PC-9 (cell line): ENCODE measurements at regions not wholly inside any gene's neighbourhood (a gene's known extent, or its start where the extent isn't known, plus 50 kb on each side); places are given as distances from the start of the nearest gene placed in this dataset.

ENCODE experiments used
- EZH2 ChIP-seq: fragments of 200-600 bp; sonication (generic); IDR thresholded peaks from 2 replicates; pipeline ENCODE4 v1.8.0; 2017; ENCODE audit warnings: antibody characterized with exemption, low read depth
- TF ChIP-seq, protein P1 (sequence below): fragments of 200-600 bp; sonication (generic); conservative IDR thresholded peaks from 2 replicates; pipeline ENCODE4 v1.6.1; 2017; ENCODE audit warnings: mixed run types, antibody characterized with exemption, mild to moderate bottlenecking, moderate library complexity

DNA sequence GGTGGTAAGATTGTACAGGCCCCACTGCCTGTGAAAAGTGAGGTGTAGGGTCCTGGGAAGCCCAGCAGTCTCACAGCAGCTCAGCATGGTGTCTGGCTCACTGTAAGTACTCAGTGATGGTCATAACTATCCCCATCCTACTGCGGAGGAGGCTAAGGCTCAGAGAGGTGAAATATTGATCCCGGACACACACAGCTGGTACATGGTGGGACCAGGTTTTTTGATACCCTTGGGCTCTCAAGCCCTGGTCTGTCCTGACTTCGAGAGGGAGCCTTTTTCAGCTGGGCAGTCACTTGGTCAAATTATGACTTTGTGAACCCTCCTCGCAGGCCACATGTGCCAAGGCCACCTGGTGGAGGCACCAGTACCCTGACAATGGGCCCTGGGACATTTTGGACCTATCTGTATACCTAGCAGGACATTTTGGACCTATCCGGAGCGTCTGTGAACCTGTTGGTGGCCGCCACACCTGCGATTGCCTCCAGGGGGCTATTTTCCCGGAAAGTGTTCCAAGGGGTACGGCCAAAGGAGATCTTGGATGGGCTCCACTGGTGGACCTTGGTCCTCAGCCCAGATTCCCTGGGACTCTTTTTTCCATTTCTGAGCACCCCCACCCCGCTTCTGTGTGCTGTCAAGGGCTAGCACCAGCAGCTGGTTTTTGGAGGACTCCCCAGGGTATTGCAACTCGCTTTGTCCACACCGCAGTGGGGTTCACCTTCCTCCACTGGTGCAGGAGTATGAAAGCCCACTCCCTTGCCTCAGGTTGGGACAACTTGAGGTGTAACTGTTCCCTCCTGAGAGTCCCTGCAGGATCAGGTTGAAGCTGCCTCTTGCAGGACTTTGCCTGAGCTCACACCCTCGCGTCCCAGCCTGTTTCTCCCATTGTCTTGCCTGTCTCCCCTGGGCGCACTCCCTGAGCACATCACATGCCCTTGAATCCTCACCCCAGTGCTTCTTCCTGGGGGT is 83.6 kb upstream of the NKD1 start:
- TF ChIP-seq, protein P1, sequence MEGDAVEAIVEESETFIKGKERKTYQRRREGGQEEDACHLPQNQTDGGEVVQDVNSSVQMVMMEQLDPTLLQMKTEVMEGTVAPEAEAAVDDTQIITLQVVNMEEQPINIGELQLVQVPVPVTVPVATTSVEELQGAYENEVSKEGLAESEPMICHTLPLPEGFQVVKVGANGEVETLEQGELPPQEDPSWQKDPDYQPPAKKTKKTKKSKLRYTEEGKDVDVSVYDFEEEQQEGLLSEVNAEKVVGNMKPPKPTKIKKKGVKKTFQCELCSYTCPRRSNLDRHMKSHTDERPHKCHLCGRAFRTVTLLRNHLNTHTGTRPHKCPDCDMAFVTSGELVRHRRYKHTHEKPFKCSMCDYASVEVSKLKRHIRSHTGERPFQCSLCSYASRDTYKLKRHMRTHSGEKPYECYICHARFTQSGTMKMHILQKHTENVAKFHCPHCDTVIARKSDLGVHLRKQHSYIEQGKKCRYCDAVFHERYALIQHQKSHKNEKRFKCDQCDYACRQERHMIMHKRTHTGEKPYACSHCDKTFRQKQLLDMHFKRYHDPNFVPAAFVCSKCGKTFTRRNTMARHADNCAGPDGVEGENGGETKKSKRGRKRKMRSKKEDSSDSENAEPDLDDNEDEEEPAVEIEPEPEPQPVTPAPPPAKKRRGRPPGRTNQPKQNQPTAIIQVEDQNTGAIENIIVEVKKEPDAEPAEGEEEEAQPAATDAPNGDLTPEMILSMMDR, result peak; percentile 37; the same call in 1 of the 2 replicates
- TF ChIP-seq EZH2, result no peak
